ENCODE measurements at regions not wholly inside any gene's neighbourhood (a gene's known extent, or its start where the extent isn't known, plus 50 kb on each side); places are given as distances from the start of the nearest gene placed in this dataset.

DNA sequence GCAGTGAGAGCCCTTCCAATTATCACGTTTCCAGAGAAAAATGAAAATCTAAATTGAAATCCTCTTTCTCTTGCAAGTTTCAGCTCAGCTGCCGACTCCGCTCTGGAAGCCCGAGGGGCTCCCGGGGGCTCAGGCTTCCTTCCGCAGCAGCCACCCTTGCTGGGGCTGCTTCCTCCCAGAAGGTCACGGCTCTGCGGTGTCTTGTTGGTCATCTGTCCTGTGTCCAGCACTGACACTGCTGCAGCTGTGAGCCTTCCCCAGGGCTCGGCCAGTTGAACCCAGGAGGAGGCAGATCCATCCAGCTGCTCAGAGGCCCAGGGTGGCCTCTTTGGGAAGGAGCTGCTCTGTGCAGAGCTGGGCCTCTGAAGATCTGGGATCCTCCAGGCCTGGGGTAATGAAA lies 1337.2 kb downstream of the TBC1D22A start:
- Histone ChIP-seq H3K27ac (no peak overlapping the region), H3K36me3 (no peaks in the 10 kb centered on the region), H3K9me3 (no peaks in the 10 kb centered on the region), H3K4me1 (no peaks in the 10 kb centered on the region), H3K4me3 (no peak overlapping the region), H3K27me3 (no peaks in the 10 kb centered on the region)
- no peak for DNase-seq (ENCODE audit: low spot score)
- TF ChIP-seq, protein P1, sequence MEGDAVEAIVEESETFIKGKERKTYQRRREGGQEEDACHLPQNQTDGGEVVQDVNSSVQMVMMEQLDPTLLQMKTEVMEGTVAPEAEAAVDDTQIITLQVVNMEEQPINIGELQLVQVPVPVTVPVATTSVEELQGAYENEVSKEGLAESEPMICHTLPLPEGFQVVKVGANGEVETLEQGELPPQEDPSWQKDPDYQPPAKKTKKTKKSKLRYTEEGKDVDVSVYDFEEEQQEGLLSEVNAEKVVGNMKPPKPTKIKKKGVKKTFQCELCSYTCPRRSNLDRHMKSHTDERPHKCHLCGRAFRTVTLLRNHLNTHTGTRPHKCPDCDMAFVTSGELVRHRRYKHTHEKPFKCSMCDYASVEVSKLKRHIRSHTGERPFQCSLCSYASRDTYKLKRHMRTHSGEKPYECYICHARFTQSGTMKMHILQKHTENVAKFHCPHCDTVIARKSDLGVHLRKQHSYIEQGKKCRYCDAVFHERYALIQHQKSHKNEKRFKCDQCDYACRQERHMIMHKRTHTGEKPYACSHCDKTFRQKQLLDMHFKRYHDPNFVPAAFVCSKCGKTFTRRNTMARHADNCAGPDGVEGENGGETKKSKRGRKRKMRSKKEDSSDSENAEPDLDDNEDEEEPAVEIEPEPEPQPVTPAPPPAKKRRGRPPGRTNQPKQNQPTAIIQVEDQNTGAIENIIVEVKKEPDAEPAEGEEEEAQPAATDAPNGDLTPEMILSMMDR (IDR thresholded peaks at IDR 0.05), result no peak

GRCh38 chr22:48099251-48099650 lies 1336.8 kb downstream of the TBC1D22A start:
- H3K4me1 ChIP-seq, result no peaks in the 10 kb centered on the region
- no peak overlapping the region for H3K4me3 ChIP-seq
- H3K9me3 ChIP-seq, result no peaks in the 10 kb centered on the region
- H3K27me3 ChIP-seq, result no peaks in the 10 kb centered on the region
- no peak for DNase-seq (ENCODE audit: low spot score)
- no peaks in the 10 kb centered on the region for H3K36me3 ChIP-seq
- H3K27ac ChIP-seq, result no peak overlapping the region
- TF ChIP-seq, protein P1 (IDR thresholded peaks at IDR 0.05), result no peak

GRCh38 chr22:48098921-48099245 lies 1336.4 kb downstream of the TBC1D22A start:
- Histone ChIP-seq H3K9me3 (no peaks in the 10 kb centered on the region), H3K27ac (no peak overlapping the region), H3K4me3 (no peak overlapping the region), H3K27me3 (no peaks in the 10 kb centered on the region), H3K36me3 (no peaks in the 10 kb centered on the region), H3K4me1 (no peaks in the 10 kb centered on the region)
- TF ChIP-seq, protein P1 (IDR thresholded peaks at IDR 0.05), result no peak
- DNase-seq (ENCODE audit: low spot score), result no peak

DNA sequence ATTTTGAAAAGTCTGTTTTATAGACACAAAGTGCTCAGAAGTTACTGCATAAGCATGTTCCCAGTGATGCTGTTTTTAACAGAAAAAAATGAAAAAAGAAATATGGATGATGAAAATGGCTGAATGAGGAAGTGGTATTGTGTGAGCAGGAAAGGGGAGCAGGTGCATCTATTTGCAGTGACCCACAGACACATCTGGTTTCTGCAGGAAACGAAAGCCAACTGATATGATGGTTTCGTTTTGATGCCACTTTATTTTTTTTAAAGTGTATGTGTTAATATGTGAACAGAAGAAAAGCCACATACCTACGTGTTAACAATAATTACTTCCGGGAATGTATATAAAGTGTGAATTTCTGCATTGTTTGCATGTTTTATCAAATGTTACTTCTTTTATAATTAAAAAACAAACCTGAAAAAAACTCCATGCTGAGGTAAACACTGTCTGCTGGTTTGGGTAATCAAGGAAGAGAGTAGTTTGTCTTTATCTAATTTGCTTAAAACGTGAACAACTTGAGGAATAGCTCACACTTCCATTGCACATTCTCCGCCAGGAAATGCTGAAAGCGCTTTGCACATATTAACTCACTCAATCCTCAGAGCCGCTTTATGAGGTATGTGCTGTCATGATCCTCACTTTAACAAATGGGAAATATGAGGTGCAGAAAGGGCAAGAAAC lies 1335.9 kb downstream of the TBC1D22A start:
- Histone ChIP-seq H3K27ac (no peak overlapping the region), H3K4me1 (no peaks in the 10 kb centered on the region), H3K36me3 (no peaks in the 10 kb centered on the region), H3K9me3 (no peaks in the 10 kb centered on the region), H3K4me3 (no peak overlapping the region), H3K27me3 (no peaks in the 10 kb centered on the region)
- TF ChIP-seq, protein P1 (IDR thresholded peaks at IDR 0.05), result no peak
- DNase-seq (ENCODE audit: low spot score), result no peak

GRCh38 chr22:48097723-48098122 lies 1335.3 kb downstream of the TBC1D22A start:
- H3K4me3 ChIP-seq, result no peak overlapping the region
- no peaks in the 10 kb centered on the region for H3K9me3 ChIP-seq
- no peak overlapping the region for H3K27ac ChIP-seq
- H3K36me3 ChIP-seq, result no peaks in the 10 kb centered on the region
- DNase-seq (ENCODE audit: low spot score), result no peak
- TF ChIP-seq, protein P1 (IDR thresholded peaks at IDR 0.05), result no peak
- H3K4me1 ChIP-seq, result no peaks in the 10 kb centered on the region
- H3K27me3 ChIP-seq, result no peaks in the 10 kb centered on the region

All from right atrium auricular region (tissue), 2 donors.